ENCODE measurements at regions not wholly inside any gene's neighbourhood (a gene's known extent, or its start where the extent isn't known, plus 50 kb on each side); places are given as distances from the start of the nearest gene placed in this dataset.

GRCh38 chr3:117928836-117929235 is 1105.8 kb downstream of the IGSF11 start:
- no TSS peak for BruUV-seq (replicated peaks)
- FAIRE-seq = no peak
- Histone ChIP-seq H3K9ac (ENCODE audit: insufficient read depth in 1 of 2, low read depth in 2 of 2, low read length in 2 of 2) (no peak overlapping the region), H3K27me3 (ENCODE audit: control insufficient read depth in 2 of 2, insufficient read depth in 2 of 2, low read length in 2 of 2) (no peaks in the 10 kb centered on the region), H3K79me2 (ENCODE audit: control insufficient read depth, insufficient read depth, low read length) (no peaks in the 10 kb centered on the region), H3K9me3 (replicated peaks; ENCODE audit: control insufficient read depth, insufficient read depth, low read depth, low read length) (no peaks in the 10 kb centered on the region), H3K27ac (ENCODE audit: extremely low read depth, low read depth, low read length) (no peak overlapping the region), H3K9me1 (ENCODE audit: control insufficient read depth, insufficient read depth, low read length) (no peaks in the 10 kb centered on the region), H3K4me1 (replicated peaks in 1 of 2; ENCODE audit: control insufficient read depth in 2 of 2, insufficient read depth in 2 of 2, low read length in 2 of 2) (no peaks in the 10 kb centered on the region), H3K4me2 (ENCODE audit: insufficient read depth, low read length) (no peak overlapping the region), H3K36me3 (ENCODE audit: control insufficient read depth, insufficient read depth, low read length) (no peaks in the 10 kb centered on the region), H4K20me1 (replicated peaks; ENCODE audit: control insufficient read depth, insufficient read depth, low read length) (no peaks in the 10 kb centered on the region), H2AFZ (ENCODE audit: low read depth, low read length) (no peak overlapping the region), H3K4me3 (no peak overlapping the region)
- ChIA-PET CTCF (ENCODE audit: low intra/inter-chr PET ratio) (no interaction called here), POLR2A (no interaction called here)
- no peak for DNase-seq (ENCODE audit: extremely low read depth in 1 of 4, low spot score in 3 of 4)
- TF ChIP-seq CAMTA2 (CRISPR knock-in tag; conservative IDR thresholded peaks at IDR 0.05) (no peak), NCOA6 (IDR thresholded peaks at IDR 0.05) (no peak), ZNF589 (CRISPR knock-in tag; IDR thresholded peaks at IDR 0.05; ENCODE audit: low read depth) (no peak), ETV6 (IDR thresholded peaks at IDR 0.05; ENCODE audit: borderline replicate concordance in 1 of 2, low read depth in 2 of 2, low read length in 1 of 2) (no peak), ETV6 (CRISPR knock-in tag; IDR thresholded peaks at IDR 0.05; ENCODE audit: borderline replicate concordance) (no peak), PREB (CRISPR knock-in tag; IDR thresholded peaks at IDR 0.05) (no peak), SRF (CRISPR knock-in tag; IDR thresholded peaks at IDR 0.05) (no peak), RBM25 (IDR thresholded peaks at IDR 0.05; ENCODE audit: low read depth, low read length, severe bottlenecking) (no peak), SLC30A9 (CRISPR knock-in tag; IDR thresholded peaks at IDR 0.05) (no peak), POLR2G (IDR thresholded peaks at IDR 0.05; ENCODE audit: low read depth, low read length) (no peak), ZNF224 (CRISPR knock-in tag; IDR thresholded peaks at IDR 0.05) (no peak), TRIM24 (IDR thresholded peaks at IDR 0.05) (no peak), THRA (IDR thresholded peaks at IDR 0.05) (no peak)
- intact Hi-C loops (cut with micrococcal nuclease) (no loop called here), in situ Hi-C loops (cut with MboI) (no loop called here)
- ATAC-seq = no peak

All from K562 (cell line).